8988T (cell line): ENCODE measurements at regions not wholly inside any gene's neighbourhood (a gene's known extent, or its start where the extent isn't known, plus 50 kb on each side); places are given as distances from the start of the nearest gene placed in this dataset.

Experiments
- DNase-seq: peaks from one replicate; pipeline ENCODE4 v3.0.0; 2011

GRCh38 chr10:3452173-3452626 is 279.6 kb upstream of the PITRM1 start:
- DNase-seq: no peak

DNA sequence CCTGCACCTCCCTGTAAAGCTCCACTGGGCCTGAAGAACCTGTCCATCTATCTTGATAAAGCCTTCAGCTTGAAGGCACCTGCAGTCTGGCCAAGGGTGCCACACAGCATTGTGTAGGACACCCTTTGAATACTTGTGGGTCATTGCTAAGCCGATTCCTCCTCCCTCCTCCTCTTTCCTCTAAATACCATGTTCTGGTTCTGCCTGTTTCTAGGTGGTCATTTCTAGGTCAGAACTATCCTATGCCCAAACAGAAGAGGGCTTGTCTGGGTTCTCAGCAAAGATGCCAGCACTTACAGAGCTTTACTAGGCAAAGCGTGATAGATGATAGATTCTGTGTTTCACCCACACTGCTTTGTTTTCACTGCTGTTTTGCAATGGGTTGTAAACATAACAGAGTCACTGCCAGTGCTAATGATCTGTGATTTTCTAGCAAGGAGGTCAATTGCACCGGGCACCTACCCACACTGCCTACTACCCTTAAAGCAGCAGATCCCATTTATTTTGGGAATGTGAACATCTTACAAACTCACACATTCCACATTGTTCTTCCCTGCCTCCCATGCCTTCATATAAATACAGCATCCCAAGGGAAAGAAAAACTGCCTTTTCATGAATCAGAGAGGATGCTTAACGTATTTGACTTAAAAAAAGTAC is 279.1 kb upstream of the PITRM1 start:
- DNase-seq: no peak

GRCh38 chr10:3446221-3446620 is 273.6 kb upstream of the PITRM1 start:
- no peak for DNase-seq

GRCh38 chr10:3445648-3446047 is 273.1 kb upstream of the PITRM1 start:
- DNase-seq: no peak

DNA sequence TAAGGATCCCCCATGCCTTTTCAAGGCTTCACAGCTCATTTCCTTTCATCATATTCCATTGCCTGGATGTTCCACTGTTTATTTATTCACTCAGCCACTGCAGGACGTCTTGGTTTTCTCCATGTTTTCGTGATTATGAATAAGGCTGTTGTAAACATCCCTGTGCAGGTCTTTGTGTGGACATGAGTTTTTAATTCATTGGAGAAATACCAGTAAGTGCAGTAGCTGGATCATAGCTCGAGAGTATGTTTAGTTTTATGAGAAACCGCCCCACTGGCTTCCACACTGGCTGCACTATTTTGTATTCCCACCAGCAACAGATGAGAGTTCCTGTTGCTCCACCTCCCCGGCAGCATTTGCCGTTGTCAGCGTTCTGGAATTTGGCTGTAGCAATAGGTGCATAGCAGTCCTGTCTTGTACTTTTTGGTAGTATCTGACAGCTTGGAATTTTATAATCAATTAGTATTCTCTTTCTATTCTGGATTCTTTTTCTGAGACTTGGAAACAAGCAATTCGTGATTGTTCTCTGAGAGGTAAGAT is 269.9 kb upstream of the PITRM1 start:
- no peak for DNase-seq

DNA sequence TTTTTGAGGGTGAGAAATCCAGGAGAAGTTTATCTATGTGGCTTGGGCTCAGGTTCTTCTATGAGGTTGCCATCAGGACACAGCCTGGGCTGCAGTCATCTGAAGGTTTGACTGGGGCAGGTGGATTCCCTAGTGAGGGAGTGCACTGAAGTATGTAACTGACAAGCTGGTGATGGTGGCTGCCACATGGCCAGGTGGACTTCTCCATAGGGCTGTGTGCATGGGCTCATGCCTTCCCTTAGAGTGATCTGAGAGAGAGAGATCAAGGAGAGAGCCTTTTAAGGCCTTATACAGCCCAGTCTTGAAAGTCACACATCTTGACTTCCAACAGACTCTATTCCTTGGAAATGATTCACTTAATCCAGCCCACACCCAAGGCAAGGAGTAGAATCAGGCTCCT is 266.6 kb upstream of the PITRM1 start:
- no peak for DNase-seq

DNA sequence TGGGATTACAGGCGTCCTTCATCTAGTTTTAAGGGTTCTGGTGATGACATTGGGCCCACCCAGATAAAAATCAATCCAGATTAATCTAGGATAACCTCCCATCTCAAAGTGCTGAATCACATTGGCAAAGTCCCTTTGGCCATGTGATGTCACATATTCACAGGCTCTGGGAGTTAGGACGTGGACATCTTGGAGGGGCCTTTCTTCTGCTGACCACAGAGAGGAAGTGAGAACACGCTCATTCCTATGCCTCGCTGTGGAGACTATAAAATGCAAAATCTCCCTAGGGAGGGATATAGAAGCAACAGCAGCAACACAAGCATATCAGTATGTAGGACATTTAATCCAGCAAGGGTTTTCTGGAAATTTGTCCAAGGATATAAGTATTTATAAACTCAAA is 266.0 kb upstream of the PITRM1 start:
- DNase-seq: no peak

- DNase-seq: no peak
These were observed 263.1 kb upstream of the PITRM1 start for GRCh38 chr10:3435671-3436070.

DNA sequence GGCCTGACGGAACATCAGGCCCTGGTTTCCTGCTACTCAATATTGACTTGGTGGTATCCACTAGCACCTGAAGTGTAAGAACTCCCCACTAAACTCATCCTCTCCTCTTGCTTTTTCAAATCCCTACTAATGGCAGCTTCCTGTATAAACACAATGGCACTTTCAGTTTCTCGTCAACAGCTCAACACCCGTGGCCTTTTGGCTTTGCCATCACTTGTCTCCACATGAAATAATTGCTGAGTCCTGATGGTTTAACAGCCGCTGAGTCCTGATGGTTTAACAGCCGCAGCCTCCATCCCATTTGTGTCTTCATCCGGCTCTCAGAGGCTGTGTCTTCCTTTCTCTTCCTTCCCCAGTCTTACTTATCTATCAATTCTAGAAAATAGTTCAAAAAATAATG is 261.4 kb upstream of the PITRM1 start:
- DNase-seq: no peak

DNA sequence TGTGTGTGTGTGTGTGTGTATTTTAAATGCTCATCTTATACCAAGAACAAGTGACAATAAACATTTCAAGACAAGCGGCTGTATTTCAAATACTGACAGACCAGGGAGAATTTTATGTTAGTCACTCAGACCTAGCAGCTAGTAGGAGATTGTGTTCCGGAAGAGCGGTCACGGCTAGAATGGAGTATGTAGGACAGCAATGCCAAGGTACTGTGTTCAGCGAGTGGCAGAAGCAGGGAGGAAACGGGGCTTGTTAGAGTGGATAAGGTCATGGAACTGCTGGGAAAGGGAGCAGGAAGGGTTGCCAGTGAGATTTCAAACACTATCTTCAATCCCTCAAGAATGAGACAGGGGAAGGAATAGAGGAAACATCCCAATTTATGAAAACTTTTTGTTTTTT is 260.5 kb upstream of the PITRM1 start:
- no peak for DNase-seq

DNA sequence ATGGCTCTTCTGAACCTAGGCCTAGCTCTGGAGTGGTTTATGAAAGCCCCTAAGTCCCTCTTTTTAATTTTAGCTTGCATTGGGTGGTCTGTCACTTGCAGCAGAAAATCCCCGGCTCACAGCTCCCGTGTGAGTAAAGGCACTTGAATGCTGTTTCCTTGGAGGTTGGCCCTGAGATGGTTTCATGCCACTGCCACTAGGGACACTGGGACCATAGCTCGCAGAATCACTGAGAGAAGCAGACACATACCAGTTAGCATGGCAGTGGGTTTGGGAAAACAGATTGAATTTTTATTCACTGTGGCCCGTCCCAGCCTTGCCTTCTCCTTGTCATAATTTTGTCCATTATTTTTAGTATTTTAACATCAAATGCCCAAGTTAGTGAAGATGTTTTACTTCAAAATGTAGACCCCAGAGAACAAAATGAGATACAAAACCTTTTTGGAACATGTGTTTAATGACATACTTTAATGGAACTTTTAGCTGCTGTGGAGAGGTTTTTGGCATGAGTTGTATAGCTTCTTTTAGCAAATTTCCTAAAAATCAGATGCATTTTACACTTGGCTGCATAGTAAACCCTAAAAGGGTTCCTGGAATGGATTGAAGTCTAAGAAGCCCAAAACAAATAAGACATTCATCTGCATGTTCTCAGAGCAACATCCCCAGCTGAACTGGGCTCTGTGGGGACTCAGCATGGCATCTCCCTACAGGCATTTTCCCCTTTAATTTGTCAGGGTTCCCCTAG is 259.7 kb upstream of the PITRM1 start:
- DNase-seq: no peak

GRCh38 chr10:3430501-3430900 is 257.9 kb upstream of the PITRM1 start:
- no peak for DNase-seq

DNA sequence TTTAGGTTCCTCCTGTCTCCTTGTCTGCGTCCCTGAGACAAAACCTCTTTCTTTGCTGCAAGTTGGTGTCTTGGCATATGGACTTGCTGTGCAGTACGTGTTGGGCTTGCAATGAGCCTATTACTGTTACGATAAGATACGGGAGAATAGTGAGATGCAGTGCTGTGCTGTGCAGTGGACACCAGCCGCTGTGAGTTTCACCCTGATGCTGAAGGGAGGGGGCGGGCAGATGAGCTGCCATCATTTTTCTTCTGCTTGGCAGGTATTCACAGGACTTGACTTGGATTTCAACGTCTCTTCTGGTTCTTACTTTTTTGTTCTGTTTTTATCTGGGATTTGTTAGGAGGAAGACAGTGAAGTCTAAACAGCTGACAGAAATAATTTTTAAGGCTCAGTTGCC is 257.1 kb upstream of the PITRM1 start:
- no peak for DNase-seq

DNA sequence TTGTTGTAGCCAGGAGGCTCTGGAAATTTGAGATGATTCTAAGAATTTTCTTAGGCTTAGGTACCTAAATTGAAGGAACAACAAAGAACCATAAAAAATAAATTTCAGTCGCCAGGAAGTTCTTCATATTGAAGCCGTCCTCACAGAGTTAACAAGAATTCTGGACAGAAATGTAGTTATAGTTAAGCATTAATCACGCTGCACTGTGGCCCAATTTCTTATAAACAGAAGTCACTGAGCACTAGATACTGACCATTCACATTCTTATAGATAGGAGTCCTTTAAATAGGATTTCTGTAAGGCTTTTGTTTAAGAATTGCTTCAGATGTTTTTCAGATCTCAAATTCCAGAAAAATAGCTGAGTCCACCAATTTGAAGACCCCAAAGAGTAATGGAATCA is 256.2 kb upstream of the PITRM1 start:
- DNase-seq: no peak

GRCh38 chr10:3427950-3428354 is 255.4 kb upstream of the PITRM1 start:
- DNase-seq: no peak

DNA sequence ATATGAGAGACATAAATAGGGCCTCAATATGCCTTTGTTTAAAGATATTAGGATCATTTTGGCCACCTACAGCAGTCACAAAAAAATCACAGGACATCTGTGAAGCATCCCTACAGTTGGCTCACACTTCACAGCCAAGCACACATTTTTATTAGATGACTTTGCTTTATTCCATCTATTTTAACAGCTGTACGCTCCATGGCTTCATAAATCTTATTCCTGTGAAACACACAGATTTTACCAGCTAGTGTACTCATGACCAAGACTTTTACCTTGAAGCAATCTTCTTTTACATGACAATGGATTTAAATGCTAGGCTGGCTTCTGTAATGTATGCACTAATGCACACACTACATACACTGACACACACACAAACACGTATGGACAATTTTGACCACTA is 254.8 kb upstream of the PITRM1 start:
- DNase-seq: no peak

DNA sequence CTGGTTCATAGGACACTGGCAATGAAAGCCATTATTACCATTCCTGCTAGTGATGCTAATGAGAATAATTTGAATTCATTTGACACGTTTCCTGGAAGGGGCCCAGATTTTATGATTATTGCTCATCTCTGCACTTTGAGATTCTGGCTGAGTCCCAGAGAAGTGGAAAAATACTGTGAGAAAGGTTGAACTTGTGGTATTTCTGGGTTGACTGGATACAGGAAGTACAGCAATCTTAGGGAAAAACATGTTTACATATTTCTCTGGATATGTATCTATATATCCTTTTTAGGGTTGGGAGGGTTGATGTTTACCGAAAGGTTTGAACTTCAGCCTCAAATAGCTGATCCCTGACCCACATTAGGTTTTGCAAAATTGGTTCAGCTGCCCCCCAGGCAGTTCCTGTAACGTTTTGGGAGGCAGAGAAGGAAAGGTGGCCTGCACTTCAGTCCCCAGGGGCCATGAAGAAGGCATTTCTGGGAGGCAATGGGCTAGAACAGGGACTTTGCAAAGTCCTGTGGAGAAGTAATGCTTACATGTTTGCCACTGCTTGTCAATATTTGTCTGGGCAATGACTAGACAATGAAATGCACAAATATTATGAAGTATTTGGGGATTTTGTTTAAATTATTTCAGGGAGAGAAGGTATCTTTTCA is 253.7 kb upstream of the PITRM1 start:
- no peak for DNase-seq

GRCh38 chr10:3425716-3426115 is 253.1 kb upstream of the PITRM1 start:
- no peak for DNase-seq

DNA sequence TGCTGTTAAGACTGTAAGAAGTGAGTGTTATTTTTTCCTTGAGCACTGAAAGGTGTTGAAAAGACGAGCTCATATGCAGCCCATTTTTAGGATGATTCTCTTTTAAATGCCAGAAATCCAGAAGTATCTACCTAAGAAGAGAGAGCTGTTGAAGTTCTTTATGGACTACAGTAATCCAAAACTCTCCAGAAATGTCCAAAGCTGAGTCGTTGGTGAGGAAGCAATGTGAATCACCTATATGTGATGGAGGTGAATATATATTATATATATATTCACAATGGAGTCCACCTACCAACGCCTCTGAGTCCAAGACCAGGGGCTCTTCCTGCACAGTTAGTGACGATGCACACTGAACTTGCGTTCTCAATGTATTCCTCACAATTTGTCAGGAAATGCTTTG is 252.7 kb upstream of the PITRM1 start:
- DNase-seq: no peak

- DNase-seq: peak; percentile 35
These were observed 251.7 kb upstream of the PITRM1 start for GRCh38 chr10:3424111-3424851.

DNA sequence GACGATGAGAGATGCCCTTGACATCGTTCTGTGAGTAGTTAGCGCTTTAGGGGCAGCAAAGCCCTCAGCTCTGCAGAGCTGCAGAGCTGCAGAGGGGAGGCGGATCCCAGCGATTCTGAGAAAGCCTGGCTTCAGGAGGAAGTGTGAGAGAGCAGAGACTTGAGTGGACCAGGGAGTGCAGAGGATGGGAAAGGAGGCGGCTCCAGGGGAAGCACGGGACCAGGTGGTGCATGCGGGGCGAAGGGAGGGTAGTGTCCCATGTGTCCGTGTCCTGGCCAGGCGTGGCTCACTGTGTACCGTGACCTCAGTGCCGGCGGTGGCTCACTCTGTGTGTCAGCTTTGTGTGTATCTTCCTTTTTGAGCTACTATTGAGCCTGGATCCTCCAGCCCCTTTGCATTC is 250.8 kb upstream of the PITRM1 start:
- DNase-seq: no peak

GRCh38 chr10:3422282-3422681 is 249.7 kb upstream of the PITRM1 start:
- DNase-seq: no peak

DNA sequence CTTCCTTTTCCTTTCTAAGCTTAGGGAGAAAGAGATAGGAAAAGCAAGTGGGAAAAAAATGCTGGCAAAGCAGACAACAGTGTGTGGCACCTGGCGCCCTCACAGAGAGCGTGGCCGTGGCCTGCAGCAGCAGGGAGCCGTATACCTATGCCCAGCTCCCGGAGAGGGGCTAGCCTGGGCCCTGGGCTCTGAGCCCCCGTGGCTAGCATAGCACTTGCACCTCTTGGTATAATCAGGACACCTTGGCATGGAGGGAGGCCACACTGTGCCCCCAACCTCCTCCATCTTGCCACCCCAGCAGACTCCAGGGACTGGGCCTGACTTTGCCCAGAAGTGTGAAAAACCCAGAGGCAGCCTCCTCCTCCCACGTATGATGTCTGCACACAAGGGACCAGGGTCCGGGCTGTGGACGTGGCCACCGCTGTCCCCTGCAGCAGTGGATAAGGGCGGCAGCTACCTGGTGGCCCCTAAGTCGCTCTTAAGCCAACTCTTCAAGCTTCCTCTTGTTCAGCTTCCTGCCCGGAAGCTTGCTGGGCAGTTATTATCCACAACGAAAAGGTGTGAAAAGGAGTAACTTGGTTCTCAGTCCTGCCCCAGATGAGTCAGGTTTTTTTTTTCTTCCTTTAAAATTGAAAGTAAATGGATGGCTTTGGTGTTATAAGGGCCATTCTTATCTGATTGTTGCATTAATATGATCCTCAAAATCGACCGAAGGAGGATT is 249.1 kb upstream of the PITRM1 start:
- no peak for DNase-seq
